IPS-20b (cell line): ENCODE measurements at regions not wholly inside any gene's neighbourhood (a gene's known extent, or its start where the extent isn't known, plus 50 kb on each side); places are given as distances from the start of the nearest gene placed in this dataset.

Experiments
- H3K27ac ChIP-seq: one replicate; pipeline ENCODE4 v1.5.1; 2013; ENCODE audit warnings: low read length
- H3K27me3 ChIP-seq: 2 replicates; pipeline ENCODE4 v1.6.1; 2013; ENCODE audit warnings: mild to moderate bottlenecking, low read length, inconsistent platforms; ENCODE audit not compliant: insufficient read depth
- H3K36me3 ChIP-seq: 2 replicates; pipeline ENCODE4 v1.6.1; 2013; ENCODE audit warnings: low read depth, mild to moderate bottlenecking, inconsistent platforms, low read length, moderate library complexity; ENCODE audit not compliant: insufficient read depth
- H3K4me1 ChIP-seq: 2 replicates; pipeline ENCODE4 v1.6.1; 2013; ENCODE audit warnings: mild to moderate bottlenecking, control low read depth, inconsistent platforms, low read length, moderate library complexity; ENCODE audit not compliant: insufficient read depth
- H3K4me3 ChIP-seq: 2 replicates; pipeline ENCODE4 v1.5.1; 2013; ENCODE audit warnings: mild to moderate bottlenecking, low read length, inconsistent platforms
- H3K9ac ChIP-seq: 2 replicates; pipeline ENCODE4 v1.6.1; 2013; ENCODE audit warnings: low read depth, mild to moderate bottlenecking, inconsistent platforms, low read length, moderate library complexity
- H3K9me3 ChIP-seq: 2 replicates; pipeline ENCODE4 v1.6.1; 2013; ENCODE audit warnings: mild to moderate bottlenecking, low read depth, low read length, inconsistent platforms; ENCODE audit not compliant: insufficient read depth

- Histone ChIP-seq H3K36me3 (no peaks in the 10 kb centered on the region), H3K9me3 (no peaks in the 10 kb centered on the region), H3K4me3 (peak overlapping the region; percentile 44; the same call in 1 of the 2 replicates), H3K4me1 (peaks cover 27% of the 10 kb centered on the region; the same call in 1 of the 2 replicates), H3K9ac (no peak overlapping the region), H3K27ac (no peak overlapping the region), H3K27me3 (peaks cover 48% of the 10 kb centered on the region)
These were observed 629.1 kb downstream of the ZEB2 start for GRCh38 chr2:143890798-143891197.

GRCh38 chr2:143889216-143889615 lies 630.7 kb downstream of the ZEB2 start:
- no peak overlapping the region for H3K4me3 ChIP-seq
- H3K9ac ChIP-seq: no peak overlapping the region
- peaks cover 41% of the 10 kb centered on the region for H3K27me3 ChIP-seq
- H3K9me3 ChIP-seq: no peaks in the 10 kb centered on the region
- H3K36me3 ChIP-seq: no peaks in the 10 kb centered on the region
- peaks cover 27% of the 10 kb centered on the region; the same call in 1 of the 2 replicates for H3K4me1 ChIP-seq
- no peak overlapping the region for H3K27ac ChIP-seq

DNA sequence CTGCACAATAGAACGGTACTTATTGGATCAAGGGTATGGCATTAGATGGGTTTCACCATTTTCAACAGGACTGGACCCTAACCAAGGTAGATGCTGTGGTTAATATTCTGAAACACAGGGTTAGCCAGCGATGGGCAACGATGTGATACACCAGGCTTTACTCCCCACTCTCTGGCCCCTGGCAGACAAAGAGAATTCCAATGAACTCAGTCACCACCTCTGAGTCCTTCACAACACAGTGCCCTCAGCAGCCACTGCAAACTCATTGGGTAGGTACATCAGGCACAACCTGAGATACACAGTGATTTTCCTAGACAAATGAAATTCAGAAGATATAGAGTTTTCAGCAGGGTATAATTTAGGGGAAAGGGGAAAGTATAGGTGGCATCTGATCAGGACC lies 634.5 kb downstream of the ZEB2 start:
- Histone ChIP-seq H3K4me1 (peaks cover 3% of the 10 kb centered on the region; the same call in 1 of the 2 replicates), H3K4me3 (no peak overlapping the region), H3K9me3 (no peaks in the 10 kb centered on the region), H3K9ac (no peak overlapping the region), H3K36me3 (no peaks in the 10 kb centered on the region), H3K27me3 (peaks cover 18% of the 10 kb centered on the region; the same call in 1 of the 2 replicates), H3K27ac (no peak overlapping the region)

DNA sequence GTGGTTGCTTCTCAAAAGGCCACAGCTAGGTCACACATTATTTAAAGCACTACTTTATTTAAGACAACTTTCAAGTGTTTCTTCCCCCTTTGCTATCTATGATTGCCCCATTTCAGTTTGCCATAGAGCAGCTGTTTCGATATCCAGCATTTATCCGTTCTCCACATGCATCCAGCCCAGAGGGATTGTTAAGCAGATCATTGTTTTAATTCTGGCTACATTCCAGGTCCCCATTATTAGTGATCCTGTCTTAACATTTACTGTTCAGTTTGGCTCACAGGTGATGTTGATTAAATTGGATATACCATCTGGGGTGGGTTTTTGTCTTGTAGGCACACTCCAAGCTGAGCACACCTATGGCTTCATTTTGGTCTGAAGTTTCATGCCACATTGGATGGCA lies 638.7 kb downstream of the ZEB2 start:
- no peaks in the 10 kb centered on the region for H3K9me3 ChIP-seq
- no peak overlapping the region for H3K9ac ChIP-seq
- H3K4me3 ChIP-seq: no peak overlapping the region
- no peaks in the 10 kb centered on the region for H3K27me3 ChIP-seq
- H3K36me3 ChIP-seq: no peaks in the 10 kb centered on the region
- no peak overlapping the region for H3K27ac ChIP-seq
- H3K4me1 ChIP-seq: peaks cover 20% of the 10 kb centered on the region; the same call in 1 of the 2 replicates

- Histone ChIP-seq H3K9me3 (peaks cover 4% of the 10 kb centered on the region; the same call in 1 of the 2 replicates), H3K4me1 (peaks cover 22% of the 10 kb centered on the region; the same call in 1 of the 2 replicates), H3K36me3 (no peaks in the 10 kb centered on the region), H3K27me3 (no peaks in the 10 kb centered on the region), H3K4me3 (no peak overlapping the region), H3K9ac (no peak overlapping the region), H3K27ac (no peak overlapping the region)
These were observed 641.9 kb downstream of the ZEB2 start for GRCh38 chr2:143877876-143878530.

GRCh38 chr2:143877056-143877455 lies 642.9 kb downstream of the ZEB2 start:
- no peak overlapping the region for H3K27ac ChIP-seq

DNA sequence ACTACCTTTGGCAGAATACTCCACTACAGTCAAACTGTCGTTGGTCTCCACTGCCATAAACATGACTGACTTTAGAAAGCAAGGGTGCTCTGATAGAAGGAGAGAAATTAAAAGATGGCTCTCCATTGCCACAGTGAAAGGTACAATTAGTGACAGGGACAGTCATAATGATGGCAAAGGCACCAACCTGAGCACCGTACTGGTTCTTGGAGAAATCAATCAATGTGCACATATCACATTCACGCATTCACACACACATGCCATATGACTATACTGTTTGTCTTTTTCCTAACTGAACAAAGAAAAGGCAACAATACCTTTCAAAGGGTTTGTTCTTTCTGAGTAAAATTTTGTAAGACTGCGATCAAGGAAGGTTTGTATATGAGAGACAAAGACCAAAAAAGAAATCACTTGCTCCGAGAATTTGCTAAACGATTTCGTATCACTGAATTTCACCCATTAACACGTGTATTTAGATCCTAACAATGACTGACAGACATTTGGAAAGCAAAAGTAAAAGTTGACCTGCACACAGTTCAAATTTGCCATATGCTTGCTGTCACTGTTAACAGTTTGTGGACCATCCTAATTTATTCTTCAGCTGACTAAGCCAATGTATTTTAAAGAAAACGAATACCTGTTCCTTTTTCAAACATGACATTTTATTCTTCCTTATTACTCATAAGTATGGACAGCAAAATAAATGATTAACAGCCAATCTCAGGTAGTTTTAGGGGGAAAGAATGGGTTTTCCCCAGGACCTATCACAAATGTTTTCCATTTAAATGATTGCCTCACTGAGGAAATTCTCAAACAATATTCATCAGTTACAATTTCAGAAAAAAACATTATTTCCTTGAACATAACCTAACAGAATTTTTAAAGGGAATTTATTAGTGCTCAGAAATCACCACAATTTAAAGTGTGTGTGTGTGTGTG lies 644.4 kb downstream of the ZEB2 start:
- Histone ChIP-seq H3K27ac (no peak overlapping the region), H3K36me3 (no peaks in the 10 kb centered on the region), H3K4me1 (peaks cover 22% of the 10 kb centered on the region; the same call in 1 of the 2 replicates), H3K27me3 (no peaks in the 10 kb centered on the region), H3K4me3 (no peak overlapping the region), H3K9ac (no peak overlapping the region), H3K9me3 (peaks cover 8% of the 10 kb centered on the region)

More at GRCh38 chr2:143877056-143877455, 642.9 kb downstream of the ZEB2 start:
- H3K9me3 ChIP-seq: peaks cover 4% of the 10 kb centered on the region; the same call in 1 of the 2 replicates
- H3K4me3 ChIP-seq: no peak overlapping the region
- H3K9ac ChIP-seq: no peak overlapping the region
- no peaks in the 10 kb centered on the region for H3K36me3 ChIP-seq
- H3K4me1 ChIP-seq: peaks cover 22% of the 10 kb centered on the region; the same call in 1 of the 2 replicates
- no peaks in the 10 kb centered on the region for H3K27me3 ChIP-seq

DNA sequence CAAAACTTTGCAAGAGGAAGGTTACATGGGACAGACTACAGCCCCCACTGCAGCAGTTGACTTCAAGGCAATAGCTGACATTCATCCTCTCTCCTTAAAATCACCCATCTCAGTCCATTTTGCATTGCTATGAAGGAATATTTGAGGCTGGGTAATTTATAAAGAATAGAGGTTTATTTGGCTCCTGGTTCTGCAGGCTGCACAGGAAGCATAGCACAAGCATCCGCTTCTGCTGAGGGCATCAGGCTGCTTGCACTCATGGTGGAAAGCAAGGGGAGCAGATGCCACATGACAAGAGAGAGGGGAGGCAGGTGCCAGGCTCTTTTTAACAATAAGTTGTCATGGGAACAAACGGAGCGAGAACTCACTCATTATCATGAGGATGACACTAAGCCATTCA lies 646.0 kb downstream of the ZEB2 start:
- H3K27me3 ChIP-seq: no peaks in the 10 kb centered on the region
- no peak overlapping the region for H3K4me3 ChIP-seq
- peaks cover 20% of the 10 kb centered on the region for H3K9me3 ChIP-seq
- peaks cover 22% of the 10 kb centered on the region; the same call in 1 of the 2 replicates for H3K4me1 ChIP-seq
- no peak overlapping the region for H3K9ac ChIP-seq
- H3K27ac ChIP-seq: no peak overlapping the region
- H3K36me3 ChIP-seq: no peaks in the 10 kb centered on the region

GRCh38 chr2:143870696-143871095 lies 649.2 kb downstream of the ZEB2 start:
- Histone ChIP-seq H3K9ac (no peak overlapping the region), H3K9me3 (peaks cover 20% of the 10 kb centered on the region), H3K4me3 (no peak overlapping the region), H3K4me1 (no peaks in the 10 kb centered on the region; the same call in 1 of the 2 replicates), H3K27me3 (no peaks in the 10 kb centered on the region), H3K27ac (no peak overlapping the region), H3K36me3 (no peaks in the 10 kb centered on the region)

- Histone ChIP-seq H3K4me3 (no peak overlapping the region), H3K27ac (no peak overlapping the region), H3K27me3 (no peaks in the 10 kb centered on the region), H3K9me3 (no peaks in the 10 kb centered on the region), H3K4me1 (no peaks in the 10 kb centered on the region; the same call in 1 of the 2 replicates), H3K36me3 (no peaks in the 10 kb centered on the region), H3K9ac (no peak overlapping the region)
These were observed 662.9 kb downstream of the ZEB2 start for GRCh38 chr2:143856978-143857377.

DNA sequence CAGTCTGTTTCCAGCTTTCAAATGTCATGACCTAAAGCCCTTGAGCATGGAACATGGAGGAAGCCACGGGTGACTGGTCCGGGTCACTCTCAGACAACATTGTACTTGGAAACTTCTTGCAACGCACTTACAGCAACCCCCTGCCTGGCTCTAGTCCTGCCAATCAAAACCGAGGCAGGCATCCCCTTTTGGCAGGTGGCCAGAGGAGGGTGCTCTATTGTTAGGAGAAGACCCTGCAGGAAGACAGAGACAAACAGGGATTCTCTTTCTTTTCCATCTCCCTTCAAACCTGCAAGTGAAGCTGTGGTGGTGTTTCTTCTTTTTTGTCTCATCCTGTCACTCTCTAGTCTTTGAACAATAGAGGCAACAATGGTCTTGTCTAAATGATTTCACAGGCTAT lies 667.2 kb downstream of the ZEB2 start:
- H3K27ac ChIP-seq: no peak overlapping the region
- no peaks in the 10 kb centered on the region for H3K27me3 ChIP-seq
- no peaks in the 10 kb centered on the region for H3K36me3 ChIP-seq
- H3K4me3 ChIP-seq: no peak overlapping the region
- no peaks in the 10 kb centered on the region for H3K9me3 ChIP-seq
- no peaks in the 10 kb centered on the region; the same call in 1 of the 2 replicates for H3K4me1 ChIP-seq
- H3K9ac ChIP-seq: no peak overlapping the region
